HFF-Myc (cell line): ENCODE measurements at regions not wholly inside any gene's neighbourhood (a gene's known extent, or its start where the extent isn't known, plus 50 kb on each side); places are given as distances from the start of the nearest gene placed in this dataset.

Source experiments
- DNase-seq: peaks from one replicate; pipeline ENCODE4 v3.0.0-alpha.2; 2011; ENCODE audit warnings: low read depth; ENCODE audit errors: extremely low read depth
- H3K4me3 ChIP-seq: replicated peaks from 2 replicates; pipeline ENCODE4 v1.5.1; 2011; ENCODE audit warnings: low read depth, mild to moderate bottlenecking, control low read depth, low read length
- CTCF ChIP-seq: IDR thresholded peaks from 2 replicates; pipeline ENCODE4 v1.5.1; 2012; ENCODE audit warnings: mild to moderate bottlenecking, low read depth, low read length, control low read depth; ENCODE audit errors: missing control alignments

DNA sequence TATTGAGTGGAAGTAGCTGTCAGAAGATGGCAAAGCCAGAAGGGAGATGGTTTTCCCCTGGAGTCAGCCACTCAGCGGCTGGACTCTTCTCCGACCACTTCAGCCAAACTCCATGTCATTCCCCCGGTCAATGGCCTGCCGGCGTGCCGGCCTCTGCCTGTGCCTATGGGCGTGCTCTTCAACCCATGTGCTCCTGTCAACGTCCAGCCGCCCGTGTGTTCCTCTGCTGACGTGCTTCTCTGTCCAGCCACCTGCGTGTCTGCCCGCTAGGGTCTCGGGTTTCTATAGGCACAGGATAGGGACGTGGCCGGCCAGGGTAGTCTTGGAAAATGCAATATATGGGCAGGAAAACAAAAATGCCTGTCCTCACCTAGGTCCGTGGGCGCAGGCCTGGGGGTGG lies 77.7 kb upstream of the RUFY1 start:
- DNase-seq: no peak
- H3K4me3 ChIP-seq: no peak overlapping the region
- TF ChIP-seq CTCF: no peak

GRCh38 chr5:179472174-179472573 lies 78.2 kb upstream of the RUFY1 start:
- no peak for DNase-seq
- no peak overlapping the region for H3K4me3 ChIP-seq
- TF ChIP-seq CTCF: no peak

DNA sequence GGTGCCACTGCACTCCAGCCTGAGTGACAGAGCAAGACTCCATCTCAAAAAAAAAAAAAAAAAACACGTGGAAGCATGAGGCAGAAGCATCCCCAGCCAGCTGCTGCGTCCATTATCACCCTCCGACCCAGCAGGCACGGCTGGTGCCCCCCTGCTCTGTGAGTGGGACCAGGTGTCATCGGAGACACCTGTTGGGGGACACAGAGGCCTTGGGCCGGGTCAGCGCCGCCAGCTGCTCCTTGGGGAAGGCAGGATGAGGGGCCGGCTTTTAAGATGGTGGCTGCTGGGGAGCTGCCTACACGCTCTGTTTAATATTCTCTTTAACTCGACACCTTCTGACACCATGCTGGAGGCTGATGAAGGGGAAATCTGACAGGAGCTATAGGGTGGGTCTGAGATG lies 80.2 kb upstream of the RUFY1 start:
- H3K4me3 ChIP-seq: no peak overlapping the region
- no peak for DNase-seq
- TF ChIP-seq CTCF: no peak

- no peak overlapping the region for H3K4me3 ChIP-seq
- TF ChIP-seq CTCF: no peak
- DNase-seq: no peak
Observed at GRCh38 chr5:179468696-179469095, 81.7 kb upstream of the RUFY1 start.

GRCh38 chr5:179467441-179467840 lies 82.9 kb upstream of the RUFY1 start:
- no peak overlapping the region for H3K4me3 ChIP-seq
- TF ChIP-seq CTCF: no peak
- no peak for DNase-seq

DNA sequence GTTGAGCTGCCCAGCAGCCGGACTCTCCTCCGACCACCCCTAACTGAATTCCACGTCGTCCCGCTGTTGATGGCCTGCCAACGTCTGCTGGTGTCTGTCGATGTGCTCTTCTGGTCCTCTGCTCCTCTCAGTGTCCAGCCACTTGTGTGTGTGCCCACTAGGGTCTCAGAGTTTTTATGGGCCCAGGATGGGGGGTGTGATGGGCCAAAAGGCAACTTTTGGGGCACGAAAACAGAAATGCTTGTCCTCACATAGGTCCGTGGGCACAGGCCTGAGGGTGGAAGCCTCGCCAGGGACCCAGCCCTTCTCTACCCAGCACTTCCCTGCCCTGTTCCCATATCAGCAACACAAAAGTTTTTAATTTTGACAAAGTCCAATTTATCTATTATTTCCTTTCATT lies 85.7 kb upstream of the RUFY1 start:
- no peak for DNase-seq
- H3K4me3 ChIP-seq: no peak overlapping the region
- no peak for TF ChIP-seq CTCF

DNA sequence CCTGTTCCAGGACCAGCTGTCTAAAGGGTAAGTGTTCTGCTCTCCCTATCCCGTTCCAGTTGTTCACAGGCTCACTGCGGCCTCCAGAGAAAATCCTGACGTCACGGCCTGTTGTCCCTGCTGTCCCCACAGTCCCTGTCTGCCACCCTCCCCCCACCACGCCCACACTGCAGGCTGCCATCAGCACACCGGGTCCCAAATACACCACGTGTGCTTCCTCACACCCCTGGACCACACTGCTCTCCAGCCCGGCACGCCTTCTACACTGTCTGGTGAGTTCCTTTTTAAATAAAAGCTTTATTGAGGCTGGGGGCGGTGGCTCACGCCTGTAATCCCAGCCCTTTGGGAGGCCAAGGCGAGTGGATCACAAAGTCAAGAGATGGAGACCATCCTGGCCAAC lies 88.3 kb upstream of the RUFY1 start:
- TF ChIP-seq CTCF: no peak
- DNase-seq: no peak
- no peak overlapping the region for H3K4me3 ChIP-seq
